Stimulated activated naive CD8-positive, alpha-beta T cell treated with anti-CD3 and anti-CD28 coated beads, Interleukin-15, Interleukin-2, amounts not matched to agents 100 U/mL and 50 U/mL, for 24 hours (primary cell): ENCODE measurements at regions not wholly inside any gene's neighbourhood (a gene's known extent, or its start where the extent isn't known, plus 50 kb on each side); places are given as distances from the start of the nearest gene placed in this dataset.
"Not testable (repeated sequence)": the region's sequence is repeated elsewhere in the genome, so short reads cannot be mapped to it uniquely, and the experiment has no call there.

Experiments
- ATAC-seq: fragments of 150-1000 bp; cut with Tn5 transposase; one replicate; pipeline ENCODE4 v1.10.0; 2021
- DNase-seq: peaks from one replicate; pipeline ENCODE4 v3.0.0; 2021

DNA sequence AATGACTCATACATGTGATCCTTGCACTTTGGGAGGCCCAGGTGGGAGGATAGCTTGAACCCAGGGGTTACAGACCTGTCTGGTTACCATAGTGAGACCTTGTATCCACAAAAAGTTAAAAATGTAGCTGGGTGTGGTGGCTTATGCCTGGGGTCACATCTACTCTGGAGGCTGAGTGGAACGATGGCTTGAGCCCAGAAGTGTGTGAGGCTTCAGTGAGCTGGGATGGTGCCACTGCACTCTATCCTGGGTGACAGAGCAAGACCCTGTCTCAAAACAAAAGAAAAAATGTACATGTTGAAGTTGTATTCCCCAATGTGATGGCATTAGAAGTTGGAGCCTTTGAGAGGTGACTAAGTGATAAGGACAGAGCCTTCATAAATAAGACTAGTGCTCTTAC is 409.4 kb upstream of the PABPC4L start:
- ATAC-seq (no peak), DNase-seq (no peak)

DNA sequence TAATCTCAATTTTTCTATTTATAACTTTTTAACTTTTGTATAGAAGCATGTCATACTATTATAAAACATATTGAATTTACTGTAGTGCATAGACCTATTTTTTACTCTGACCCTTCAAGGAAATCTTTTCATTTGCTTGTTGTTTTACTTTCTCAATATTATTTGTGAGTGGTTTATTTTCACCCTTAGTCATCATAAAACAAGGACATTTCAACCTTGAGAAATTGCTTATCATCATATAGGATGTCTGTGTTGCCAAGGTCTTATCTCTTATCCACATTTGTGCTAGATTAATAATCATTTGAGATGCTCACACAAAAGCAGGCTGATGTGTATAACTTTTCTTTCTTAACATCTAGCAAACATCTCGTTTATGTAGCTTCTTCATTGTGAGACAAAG is 408.6 kb upstream of the PABPC4L start:
- ATAC-seq (no peak), DNase-seq (no peak)

DNA sequence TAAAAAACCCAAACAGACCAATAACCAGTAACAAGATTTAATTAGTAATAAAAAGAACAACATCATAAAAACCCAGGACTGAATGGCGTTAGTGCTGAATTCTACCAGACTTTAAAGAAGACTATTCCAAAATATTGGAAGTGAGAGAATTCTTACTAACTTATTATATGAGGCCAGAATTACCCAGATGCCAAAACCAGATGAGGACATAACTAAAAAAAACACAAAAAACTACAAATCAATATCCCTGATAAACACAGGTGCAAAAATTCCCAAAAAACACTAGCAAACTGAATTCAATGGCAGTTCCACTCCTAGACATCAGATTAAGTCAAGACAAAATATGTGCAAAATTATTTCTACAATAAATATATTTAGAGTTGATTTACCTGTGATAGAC is 400.1 kb upstream of the PABPC4L start:
- no peak for DNase-seq
- no peak for ATAC-seq

DNA sequence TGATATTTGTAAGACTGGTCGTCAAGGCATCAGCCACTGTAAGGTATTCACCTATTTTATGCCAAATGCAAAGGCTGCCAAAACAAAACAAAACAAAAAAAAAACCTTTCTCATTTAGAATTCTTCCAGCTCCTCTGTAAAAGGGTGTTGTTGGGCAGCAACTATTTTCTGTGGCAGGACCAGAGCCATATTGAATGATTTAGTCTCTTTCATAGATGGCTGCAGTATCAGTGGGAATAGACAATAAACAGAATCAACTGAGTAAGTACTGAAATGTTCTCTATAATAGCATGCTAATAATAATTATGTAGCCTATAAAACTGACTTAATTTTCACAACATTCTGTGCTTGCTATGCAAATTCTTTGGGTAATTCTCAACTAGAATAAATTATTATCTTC is 389.7 kb upstream of the PABPC4L start:
- DNase-seq (no peak), ATAC-seq (no peak)

DNA sequence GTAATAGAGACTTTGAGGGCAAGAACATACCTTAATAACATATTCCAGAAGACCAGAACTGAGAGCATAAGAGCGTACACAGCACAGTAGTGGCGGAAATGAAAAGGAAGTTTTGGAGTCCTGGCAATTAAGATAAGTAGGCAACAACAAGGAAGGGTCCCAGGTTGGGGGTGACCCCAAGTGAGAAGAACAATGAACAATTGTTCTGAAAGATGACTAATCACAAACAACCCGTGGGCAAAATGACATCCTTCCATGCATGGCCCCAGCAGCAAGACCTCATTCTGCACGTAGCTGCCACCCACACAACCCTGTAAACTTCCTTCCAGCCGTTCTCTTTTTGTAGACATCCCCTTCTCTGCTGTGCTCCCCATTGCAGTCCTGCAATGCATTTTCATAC is 384.4 kb upstream of the PABPC4L start:
- DNase-seq (no peak), ATAC-seq (no peak)

DNA sequence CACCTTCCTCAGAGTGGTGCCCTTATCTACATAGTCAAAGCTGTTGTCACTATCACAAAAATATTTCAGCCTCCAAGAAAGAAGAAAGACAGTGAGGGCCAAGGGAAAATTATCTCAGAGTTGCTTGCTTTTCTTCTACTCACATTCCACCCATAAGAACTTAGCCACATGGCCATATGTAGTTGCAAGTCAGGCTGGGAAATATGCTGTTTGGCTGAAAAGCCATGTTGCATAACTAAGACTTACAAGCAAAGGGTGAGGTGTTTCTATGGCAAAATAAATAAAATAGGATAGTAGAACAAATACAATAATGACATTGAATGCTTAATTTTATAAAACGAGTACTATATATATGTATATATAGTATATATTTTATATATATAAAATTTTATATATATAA is 365.9 kb upstream of the PABPC4L start:
- ATAC-seq = no peak
- no peak for DNase-seq

DNA sequence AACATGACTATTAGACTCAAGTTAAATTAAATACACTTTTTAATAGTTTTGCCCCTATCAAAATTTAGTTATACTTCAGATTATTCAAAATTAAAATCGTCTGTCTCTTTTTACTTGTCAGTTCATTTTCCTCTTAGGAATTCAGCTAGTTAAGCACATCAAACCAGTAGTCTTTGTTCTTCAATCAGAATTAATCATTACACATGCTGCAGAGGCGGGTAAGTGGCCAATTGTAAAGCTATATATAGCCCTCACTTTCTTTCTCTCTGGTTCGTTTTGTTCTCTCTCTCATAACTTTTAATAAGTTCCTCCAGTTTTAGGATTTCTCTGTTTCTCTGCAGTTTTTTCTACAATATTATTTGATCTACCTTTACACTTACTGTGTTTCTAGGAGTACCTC is 359.1 kb upstream of the PABPC4L start:
- no peak for DNase-seq
- ATAC-seq = no peak

DNA sequence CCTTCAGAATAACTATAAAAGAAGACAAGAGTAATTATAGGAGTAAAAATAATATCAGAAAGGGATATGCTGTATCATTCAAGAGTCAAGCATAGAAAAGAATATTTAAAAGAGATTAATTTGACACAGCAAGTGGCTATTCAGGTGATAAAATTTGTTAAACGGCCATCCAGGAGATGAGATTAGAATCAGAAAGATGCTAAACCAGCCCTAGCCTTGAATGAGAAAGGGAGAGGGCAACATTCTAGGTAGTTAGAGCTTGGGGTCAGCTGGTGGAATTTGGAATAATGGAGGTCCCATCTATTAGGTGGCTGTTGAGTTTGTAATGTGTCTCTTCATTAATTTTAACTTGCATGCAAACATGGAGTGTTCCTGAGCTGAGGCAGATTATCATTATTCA is 350.5 kb upstream of the PABPC4L start:
- ATAC-seq (no peak), DNase-seq (no peak)

DNA sequence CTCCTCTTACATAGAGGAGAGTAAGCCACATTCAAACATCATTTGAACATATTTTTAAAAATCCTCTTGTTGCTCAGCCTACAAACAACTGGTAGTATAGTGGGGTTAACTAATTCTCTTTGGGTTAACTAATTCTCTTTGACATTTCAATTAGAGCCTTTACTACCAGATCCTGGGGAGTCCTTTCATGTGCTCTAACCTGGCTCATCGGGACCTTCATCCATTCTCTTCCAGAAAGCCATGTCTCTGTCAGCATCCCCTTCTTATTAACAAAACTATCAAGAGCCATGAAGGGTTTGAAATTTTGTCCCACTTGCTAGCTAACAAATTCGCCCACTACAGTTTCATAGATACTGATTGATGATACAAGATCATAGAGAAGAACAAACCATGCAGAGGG is 349.8 kb upstream of the PABPC4L start:
- no peak for DNase-seq
- ATAC-seq = no peak

DNA sequence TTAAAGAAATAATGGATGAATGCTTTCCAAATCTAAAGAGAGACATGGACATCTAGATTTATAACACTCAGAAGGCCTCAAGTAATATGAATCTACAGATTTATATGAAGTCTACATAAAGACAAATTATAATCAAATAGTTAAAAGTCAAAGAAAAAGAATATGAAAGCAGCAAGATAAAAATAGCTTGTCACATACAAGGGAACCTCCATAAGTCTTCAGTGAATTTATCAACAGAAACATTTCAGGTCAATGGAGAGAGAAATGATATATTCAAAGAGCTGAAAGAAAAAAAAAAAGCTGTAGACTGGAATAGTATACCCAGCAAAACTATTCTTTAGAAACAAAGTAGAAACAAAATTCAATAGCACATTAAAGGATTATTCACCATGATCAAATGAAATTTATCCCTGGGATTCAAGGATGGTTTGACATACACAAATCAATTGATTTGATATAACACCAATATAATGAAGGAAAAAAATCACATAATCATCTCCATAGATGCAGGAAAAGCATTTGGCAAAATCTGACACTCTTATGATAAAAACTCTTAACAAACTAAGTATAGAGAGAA is 346.6 kb upstream of the PABPC4L start:
- DNase-seq (no peak), ATAC-seq (no peak)

DNA sequence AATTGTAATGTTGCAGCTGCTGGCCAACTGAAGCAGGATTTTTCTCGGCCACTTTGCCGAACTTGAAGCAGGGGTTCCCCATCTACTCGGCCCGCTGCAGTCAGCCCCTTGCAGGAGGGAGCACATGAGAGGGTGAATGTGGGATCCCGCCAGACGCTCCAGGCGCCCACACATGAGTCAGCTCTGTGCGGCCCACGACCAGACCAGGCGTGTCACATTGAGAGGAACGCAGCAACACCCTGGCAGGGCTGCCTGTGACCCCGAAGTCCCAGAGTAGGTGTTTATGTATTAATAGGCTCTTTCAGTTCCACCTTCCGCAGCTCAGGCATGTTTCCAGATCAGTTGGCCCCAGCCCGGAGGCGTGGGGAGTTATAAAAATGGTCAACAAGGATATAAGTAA is 344.7 kb upstream of the PABPC4L start:
- DNase-seq = no peak
- ATAC-seq = no peak

DNA sequence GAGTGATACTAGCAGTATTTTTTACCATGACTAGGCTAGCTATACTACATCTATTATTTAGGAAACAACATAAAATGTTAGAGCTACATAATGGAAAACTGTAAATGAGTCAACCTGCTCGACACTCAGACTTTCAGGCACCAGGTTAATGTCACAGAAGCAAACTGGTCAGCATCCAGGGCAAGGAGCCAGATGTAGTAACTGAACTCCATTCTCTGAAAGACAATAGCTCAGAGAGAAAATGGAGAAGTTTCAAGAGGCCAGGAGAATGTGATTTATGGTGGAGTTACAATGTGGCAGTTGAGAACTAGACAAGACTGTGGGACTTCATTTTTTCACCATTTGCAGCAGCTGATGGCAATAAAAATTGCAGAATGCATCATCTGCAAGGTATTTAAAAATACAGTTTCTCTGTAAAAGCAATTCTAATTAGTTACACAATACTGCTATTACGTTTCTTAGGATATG is 342.7 kb upstream of the PABPC4L start:
- ATAC-seq = no peak
- DNase-seq = no peak

DNA sequence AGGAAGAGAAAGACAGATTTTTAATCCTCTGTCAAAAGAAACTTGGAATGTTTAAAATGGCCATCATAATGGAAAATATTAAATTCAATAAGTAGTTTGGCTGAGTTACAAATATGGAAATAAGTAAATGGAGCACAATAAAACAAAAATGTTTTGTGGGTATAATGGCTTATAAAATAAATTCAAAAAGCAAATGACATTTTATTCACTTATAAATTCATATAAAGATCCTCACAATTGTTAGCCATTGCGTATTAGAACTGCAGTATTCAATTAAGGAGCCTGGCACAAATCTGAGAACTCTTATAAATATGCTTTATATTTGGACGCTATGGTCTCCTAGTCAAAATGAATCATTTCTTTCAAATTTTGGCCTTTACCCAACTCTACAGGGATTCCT is 339.0 kb upstream of the PABPC4L start:
- DNase-seq (no peak), ATAC-seq (no peak)

DNA sequence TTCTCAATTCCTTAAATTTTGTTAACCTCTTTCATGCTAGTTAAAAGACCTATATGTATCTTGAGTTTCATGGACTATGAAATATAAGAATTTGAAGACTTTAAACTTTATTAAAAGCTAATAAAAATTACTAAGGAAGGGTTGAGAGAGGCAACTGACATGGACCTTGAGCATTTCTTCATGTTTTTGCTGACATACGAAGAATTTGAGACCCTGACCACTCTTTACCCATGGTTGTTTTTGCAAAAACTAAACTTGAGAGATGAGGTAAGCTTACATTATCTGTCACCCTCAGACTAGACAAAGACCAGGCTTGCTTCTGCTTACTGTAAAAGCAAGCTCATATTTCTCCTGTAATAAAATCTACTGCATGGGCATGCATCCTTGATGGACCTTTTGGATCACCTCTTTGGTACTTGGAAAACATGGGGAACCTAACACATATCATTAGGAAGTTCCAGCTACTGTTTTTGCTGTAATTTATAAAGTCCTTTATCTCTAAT is 338.2 kb upstream of the PABPC4L start:
- ATAC-seq (no peak), DNase-seq (no peak)

DNA sequence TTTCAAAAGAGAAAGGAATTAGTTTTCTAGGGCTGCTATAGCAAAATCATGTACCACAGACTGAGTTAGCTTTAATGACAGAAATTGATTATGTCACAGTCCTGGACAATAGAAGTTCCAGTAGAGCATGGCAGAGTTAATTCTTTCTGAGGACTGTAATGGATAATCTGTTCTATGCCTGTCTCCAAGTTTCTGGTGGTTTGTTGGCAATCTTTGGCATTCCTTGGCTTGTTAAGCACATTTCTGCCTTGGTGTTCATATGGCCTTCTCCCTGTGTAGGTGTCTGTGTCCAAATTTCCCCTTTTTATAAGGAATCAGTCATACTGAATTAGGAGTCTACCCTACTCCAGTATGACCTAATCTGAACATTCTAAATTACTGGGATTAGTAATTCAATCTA is 336.1 kb upstream of the PABPC4L start:
- no peak for DNase-seq
- no peak for ATAC-seq

DNA sequence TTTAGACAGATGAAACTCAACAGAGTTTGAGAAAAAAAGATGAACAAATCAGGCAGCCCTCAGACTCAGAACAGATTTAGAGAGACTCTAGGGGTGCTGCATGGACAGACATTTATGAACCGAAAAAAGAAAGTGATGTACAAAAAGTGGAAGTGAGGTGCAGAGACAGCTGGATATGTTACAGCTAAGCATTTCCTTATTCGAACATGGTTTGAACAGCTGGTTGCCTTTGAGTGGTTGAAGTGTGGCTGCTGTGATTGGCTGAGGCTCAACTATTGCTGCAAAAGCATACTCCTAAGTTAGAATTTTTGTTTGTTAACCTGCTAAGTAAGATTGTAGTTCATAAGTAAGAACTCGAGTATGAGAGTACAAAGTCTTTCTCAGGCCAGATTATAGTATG is 331.5 kb upstream of the PABPC4L start:
- no peak for DNase-seq
- no peak for ATAC-seq

DNA sequence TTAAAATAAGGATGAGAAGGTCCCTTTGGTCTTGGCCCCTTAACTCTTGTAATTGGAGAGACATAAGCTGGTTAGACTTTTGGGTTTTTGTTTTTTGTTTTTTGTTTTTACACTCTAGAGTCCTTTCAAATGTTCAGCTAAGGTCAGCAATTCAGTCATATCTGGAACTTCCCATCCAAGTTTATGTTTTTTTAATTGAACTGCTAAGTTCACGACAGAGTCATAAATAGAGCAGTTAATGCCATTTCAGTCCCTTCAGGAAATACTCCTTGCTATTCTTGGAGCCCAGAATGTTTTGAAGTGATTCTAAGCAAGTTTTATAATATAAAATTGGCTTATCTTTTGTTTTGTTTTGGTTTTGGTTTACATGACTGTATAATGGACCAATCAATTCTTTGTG is 329.4 kb upstream of the PABPC4L start:
- ATAC-seq (no peak), DNase-seq (no peak)

DNA sequence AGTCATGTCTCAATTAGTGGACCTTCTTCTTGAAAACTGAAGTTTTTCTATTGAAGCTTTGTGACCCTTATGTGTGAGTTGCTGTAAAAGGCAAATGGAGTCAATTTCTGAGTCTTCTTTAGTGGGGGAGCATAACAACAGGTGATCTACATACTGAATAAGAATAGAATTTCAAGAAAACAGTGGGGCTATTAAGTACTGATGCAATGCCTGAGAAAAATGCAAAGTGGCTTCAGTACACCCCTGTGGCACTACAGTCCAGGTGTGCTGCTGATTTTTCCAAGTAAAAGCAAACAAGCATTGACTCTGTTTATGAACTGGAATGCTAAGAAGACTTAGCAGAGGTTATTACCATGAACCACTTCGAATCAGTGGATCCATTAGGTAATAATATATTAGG is 328.0 kb upstream of the PABPC4L start:
- no peak for ATAC-seq
- no peak for DNase-seq

DNA sequence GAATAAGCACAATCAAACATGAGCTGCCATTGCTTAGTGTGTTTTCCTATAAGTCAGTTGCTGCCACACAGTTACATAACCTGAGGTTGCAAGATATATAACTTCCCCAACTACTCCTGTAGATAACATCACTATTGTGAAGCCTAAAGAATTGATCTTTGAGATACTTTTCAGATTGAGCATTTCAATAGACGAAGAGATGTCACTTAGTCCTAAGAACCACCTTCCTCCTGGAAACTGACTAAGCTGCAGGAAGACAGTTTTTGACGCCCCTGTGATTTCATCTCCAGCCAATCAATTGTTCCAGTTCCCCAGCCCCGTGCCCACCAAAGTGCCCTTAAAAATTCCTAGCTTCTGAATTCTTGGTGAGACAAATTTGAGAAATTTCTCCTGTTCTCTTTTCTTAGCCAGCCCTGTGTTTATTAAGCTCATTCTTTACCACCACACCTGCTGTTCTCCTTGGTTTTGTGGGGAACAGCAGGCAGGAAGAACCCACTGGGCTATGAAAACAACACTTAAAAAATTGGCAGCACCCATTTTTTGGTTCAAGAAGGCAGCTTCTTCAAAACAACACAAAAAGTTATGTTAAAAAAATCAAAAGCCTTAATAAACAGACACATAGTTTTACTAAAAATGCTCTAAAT is 317.1 kb upstream of the PABPC4L start:
- ATAC-seq = no peak
- DNase-seq = no peak

DNA sequence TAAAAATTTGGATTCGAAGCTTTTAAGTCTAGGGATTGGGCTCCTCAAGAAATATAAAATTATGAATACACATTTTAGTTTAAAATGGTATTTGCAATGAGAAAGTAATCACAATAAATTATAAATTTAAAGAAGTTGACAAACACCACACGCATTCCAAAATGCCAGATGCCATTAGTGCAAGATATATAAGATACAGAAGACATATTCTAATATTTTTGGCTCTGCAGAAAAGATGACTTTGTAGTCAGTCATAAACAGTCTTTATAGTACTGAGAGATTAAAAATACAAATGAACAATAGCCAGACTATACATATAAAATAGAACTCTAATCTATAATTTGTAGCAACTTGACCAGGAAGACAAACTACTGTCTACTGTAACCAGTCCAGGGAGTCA is 309.0 kb upstream of the PABPC4L start:
- DNase-seq = no peak
- no peak for ATAC-seq

DNA sequence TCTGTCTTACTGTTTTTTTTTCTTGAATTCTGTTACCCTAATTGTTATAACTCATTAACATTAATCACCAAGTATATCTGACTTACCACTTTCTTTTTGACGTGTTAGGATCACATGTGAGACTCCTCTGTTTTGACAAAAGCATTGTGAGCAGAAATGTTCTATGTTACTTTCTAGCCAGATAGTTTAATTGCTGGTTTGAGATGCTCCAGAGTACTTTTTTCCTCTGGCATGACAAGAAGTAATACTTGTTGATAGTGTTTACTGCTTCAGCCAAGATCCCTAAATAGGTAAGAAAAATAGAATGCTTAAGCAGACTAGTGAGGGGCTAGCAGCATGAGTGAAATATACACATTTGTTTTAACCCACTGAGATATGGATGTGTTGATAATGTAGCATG is 303.9 kb upstream of the PABPC4L start:
- DNase-seq (no peak), ATAC-seq (no peak)

DNA sequence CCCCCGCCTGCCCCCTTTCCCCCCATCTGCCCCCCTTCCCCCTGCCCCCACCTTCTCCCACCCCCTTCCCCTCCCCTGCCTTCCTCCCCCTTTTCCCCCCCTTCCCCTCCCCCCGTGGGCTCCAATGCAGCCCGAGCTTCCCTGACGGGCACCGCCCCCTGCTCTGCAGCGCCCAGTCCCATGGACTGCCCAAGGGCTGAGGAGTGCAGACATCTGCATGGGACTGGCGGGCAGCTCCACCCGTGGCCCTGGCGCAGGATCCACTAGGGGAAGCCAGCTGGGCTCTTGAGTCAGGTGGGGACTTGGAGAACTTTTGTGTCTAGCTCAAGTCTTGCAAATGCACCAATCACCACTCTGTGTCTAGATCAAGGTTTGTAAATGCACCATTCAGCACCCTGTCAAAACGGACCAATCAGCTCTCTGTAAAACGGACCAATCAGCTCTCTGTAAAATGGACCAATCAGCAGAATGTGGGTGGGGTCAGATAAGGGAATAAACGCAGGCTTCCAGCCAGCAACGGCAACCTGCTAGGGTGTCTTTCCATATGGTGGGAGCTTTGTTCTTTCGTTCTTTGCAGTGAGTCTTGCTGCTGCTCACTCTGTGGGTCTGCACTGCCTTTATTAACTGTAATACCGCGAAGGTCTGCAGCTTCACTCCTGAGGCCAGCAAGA is 300.5 kb upstream of the PABPC4L start:
- ATAC-seq = no peak
- no peak for DNase-seq

DNA sequence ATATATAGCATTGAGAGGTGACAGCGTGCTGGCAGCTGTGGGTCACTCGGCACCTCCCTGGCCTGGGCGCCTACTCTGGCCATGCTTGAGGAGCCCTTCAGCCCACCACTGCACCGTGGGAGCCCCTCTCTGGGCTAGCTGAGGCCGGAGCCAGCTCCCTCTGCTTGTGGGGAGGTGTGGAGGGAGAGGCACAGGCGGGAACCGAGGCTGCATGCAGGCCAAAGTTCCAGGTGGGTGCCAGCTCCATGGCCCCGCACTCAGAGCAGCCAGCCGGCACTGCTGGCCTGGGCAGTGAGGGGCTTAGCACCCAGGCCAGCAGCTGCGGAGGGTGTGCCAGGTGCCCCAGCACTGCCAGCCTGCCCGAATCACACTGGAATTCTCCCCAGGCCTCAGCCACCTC is 299.9 kb upstream of the PABPC4L start:
- DNase-seq, ATAC-seq: not testable (repeated sequence)

DNA sequence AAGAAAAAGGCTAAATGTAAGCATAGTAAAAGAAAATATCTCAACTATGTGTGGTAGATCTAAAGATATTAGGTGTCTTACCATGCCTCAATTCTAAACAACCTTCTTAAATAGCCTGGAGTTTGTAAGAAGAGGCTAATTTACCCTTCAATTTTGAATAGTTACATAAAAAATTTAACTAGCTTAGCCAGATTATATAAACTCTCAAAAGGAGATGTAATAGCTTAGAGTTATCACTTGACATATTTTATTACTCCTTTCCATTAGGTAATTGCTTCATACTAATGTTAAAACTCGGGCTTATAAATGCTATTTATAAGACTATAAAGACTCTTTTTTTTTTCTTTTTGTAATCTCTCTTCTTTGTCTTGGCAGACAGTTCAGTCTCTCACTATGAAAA is 297.5 kb upstream of the PABPC4L start:
- DNase-seq = no peak
- ATAC-seq = no peak
